Activated T-helper 17 cell treated with anti-CD3 and anti-CD28 coated beads, Interleukin-2, amount 50 U/mL, for 72 hours (primary cell): ENCODE measurements at regions not wholly inside any gene's neighbourhood (a gene's known extent, or its start where the extent isn't known, plus 50 kb on each side); places are given as distances from the start of the nearest gene placed in this dataset.
A peak's percentile ranks its signal among the peaks of the same experiment; 100 is the strongest.

Experiments
- ATAC-seq: fragments of 150-1000 bp; cut with Tn5 transposase; replicated peaks from 2 replicates; pipeline ENCODE4 v1.10.0; 2021; ENCODE audit warnings: mild to moderate bottlenecking, moderate library complexity
- H3K27ac Mint-ChIP-seq: one replicate; pipeline ENCODE4 v1.8.0; 2022; ENCODE audit warnings: mixed read lengths
- H3K27me3 Mint-ChIP-seq: one replicate; pipeline ENCODE4 v1.8.0; 2022; ENCODE audit warnings: mixed read lengths
- H3K36me3 Mint-ChIP-seq: one replicate; pipeline ENCODE4 v1.8.0; 2022; ENCODE audit warnings: low read depth, mild to moderate bottlenecking, mixed read lengths
- H3K4me1 Mint-ChIP-seq: one replicate; pipeline ENCODE4 v1.8.0; 2022; ENCODE audit warnings: mixed read lengths
- H3K4me3 Mint-ChIP-seq: one replicate; pipeline ENCODE4 v1.8.0; 2022; ENCODE audit warnings: mild to moderate bottlenecking, mixed read lengths
- H3K9me3 Mint-ChIP-seq: one replicate; pipeline ENCODE4 v1.8.0; 2022; ENCODE audit warnings: mixed read lengths

GRCh38 chr3:18649666-18650363 is 224.7 kb upstream of the SATB1 start:
- H3K4me3 Mint-ChIP-seq = peak overlapping the region; percentile 70
- peak; percentile 81 for ATAC-seq
- no peaks in the 10 kb centered on the region for H3K27me3 Mint-ChIP-seq
- H3K4me1 Mint-ChIP-seq = peaks cover 46% of the 10 kb centered on the region
- no peaks in the 10 kb centered on the region for H3K9me3 Mint-ChIP-seq
- no peaks in the 10 kb centered on the region for H3K36me3 Mint-ChIP-seq
- H3K27ac Mint-ChIP-seq = peak overlapping the region; percentile 92

- no peaks in the 10 kb centered on the region for H3K9me3 Mint-ChIP-seq
- H3K4me3 Mint-ChIP-seq = peak overlapping the region; percentile 70
- no peaks in the 10 kb centered on the region for H3K36me3 Mint-ChIP-seq
- H3K27ac Mint-ChIP-seq = peak overlapping the region; percentile 92
- ATAC-seq = peak; percentile 45
- H3K4me1 Mint-ChIP-seq = peaks cover 54% of the 10 kb centered on the region
- no peaks in the 10 kb centered on the region for H3K27me3 Mint-ChIP-seq
Measured at GRCh38 chr3:18648868-18649462, 223.8 kb upstream of the SATB1 start.

- H3K4me1 Mint-ChIP-seq = peaks cover 62% of the 10 kb centered on the region
- peak overlapping the region; percentile 92 for H3K27ac Mint-ChIP-seq
- H3K27me3 Mint-ChIP-seq = no peaks in the 10 kb centered on the region
- H3K4me3 Mint-ChIP-seq = peak overlapping the region; percentile 70
- no peaks in the 10 kb centered on the region for H3K36me3 Mint-ChIP-seq
- ATAC-seq = no peak
- H3K9me3 Mint-ChIP-seq = no peaks in the 10 kb centered on the region
Measured at GRCh38 chr3:18648159-18648558, 223.0 kb upstream of the SATB1 start.

GRCh38 chr3:18645619-18646018 is 220.5 kb upstream of the SATB1 start:
- Mint-ChIP-seq H3K4me3 (peak overlapping the region; percentile 71), H3K27ac (peak overlapping the region; percentile 73), H3K4me1 (peaks cover 66% of the 10 kb centered on the region), H3K36me3 (no peaks in the 10 kb centered on the region), H3K27me3 (no peaks in the 10 kb centered on the region), H3K9me3 (peaks cover 17% of the 10 kb centered on the region)
- peak; percentile 33 for ATAC-seq

GRCh38 chr3:18643281-18643680 is 218.1 kb upstream of the SATB1 start:
- Mint-ChIP-seq H3K9me3 (peaks cover 18% of the 10 kb centered on the region), H3K4me1 (peaks cover 56% of the 10 kb centered on the region), H3K27ac (peak overlapping the region; percentile 73), H3K4me3 (peak overlapping the region; percentile 71), H3K36me3 (no peaks in the 10 kb centered on the region), H3K27me3 (no peaks in the 10 kb centered on the region)
- peak; percentile 55 for ATAC-seq

GRCh38 chr3:18641916-18642315 is 216.8 kb upstream of the SATB1 start:
- Mint-ChIP-seq H3K9me3 (peaks cover 24% of the 10 kb centered on the region), H3K4me3 (no peak overlapping the region), H3K27ac (peak overlapping the region; percentile 42), H3K27me3 (no peaks in the 10 kb centered on the region), H3K36me3 (no peaks in the 10 kb centered on the region), H3K4me1 (peaks cover 51% of the 10 kb centered on the region)
- ATAC-seq = no peak

- no peak for ATAC-seq
- Mint-ChIP-seq H3K4me3 (no peak overlapping the region), H3K27ac (peak overlapping the region; percentile 63), H3K36me3 (no peaks in the 10 kb centered on the region), H3K27me3 (no peaks in the 10 kb centered on the region), H3K9me3 (peaks cover 6% of the 10 kb centered on the region), H3K4me1 (no peaks in the 10 kb centered on the region)
Measured at GRCh38 chr3:18635215-18635614, 210.1 kb upstream of the SATB1 start.

GRCh38 chr3:18634461-18634860 is 209.3 kb upstream of the SATB1 start:
- H3K4me1 Mint-ChIP-seq = no peaks in the 10 kb centered on the region
- no peak for ATAC-seq

GRCh38 chr3:18633002-18633401 is 207.9 kb upstream of the SATB1 start:
- Mint-ChIP-seq H3K9me3 (peaks cover 4% of the 10 kb centered on the region), H3K4me3 (no peak overlapping the region), H3K36me3 (no peaks in the 10 kb centered on the region), H3K27ac (no peak overlapping the region), H3K27me3 (no peaks in the 10 kb centered on the region), H3K4me1 (no peaks in the 10 kb centered on the region)
- ATAC-seq = no peak

More at GRCh38 chr3:18634461-18634860, 209.3 kb upstream of the SATB1 start:
- Mint-ChIP-seq H3K36me3 (no peaks in the 10 kb centered on the region), H3K9me3 (peaks cover 6% of the 10 kb centered on the region), H3K27me3 (no peaks in the 10 kb centered on the region), H3K27ac (no peak overlapping the region), H3K4me3 (no peak overlapping the region)

GRCh38 chr3:18630295-18630694 is 205.2 kb upstream of the SATB1 start:
- ATAC-seq = no peak
- H3K36me3 Mint-ChIP-seq = no peaks in the 10 kb centered on the region

GRCh38 chr3:18625085-18625484 is 199.9 kb upstream of the SATB1 start:
- H3K4me1 Mint-ChIP-seq = no peaks in the 10 kb centered on the region

More at GRCh38 chr3:18630295-18630694, 205.2 kb upstream of the SATB1 start:
- Mint-ChIP-seq H3K4me1 (no peaks in the 10 kb centered on the region), H3K27ac (no peak overlapping the region), H3K4me3 (no peak overlapping the region), H3K9me3 (no peaks in the 10 kb centered on the region), H3K27me3 (no peaks in the 10 kb centered on the region)

GRCh38 chr3:18623220-18623619 is 198.1 kb upstream of the SATB1 start:
- ATAC-seq = no peak
- no peaks in the 10 kb centered on the region for H3K27me3 Mint-ChIP-seq
- no peaks in the 10 kb centered on the region for H3K9me3 Mint-ChIP-seq
- H3K36me3 Mint-ChIP-seq = no peaks in the 10 kb centered on the region
- H3K4me3 Mint-ChIP-seq = no peak overlapping the region
- H3K27ac Mint-ChIP-seq = no peak overlapping the region
- no peaks in the 10 kb centered on the region for H3K4me1 Mint-ChIP-seq

More at GRCh38 chr3:18625085-18625484, 199.9 kb upstream of the SATB1 start:
- Mint-ChIP-seq H3K4me3 (no peak overlapping the region), H3K27ac (peak overlapping the region; percentile 12), H3K36me3 (no peaks in the 10 kb centered on the region), H3K27me3 (no peaks in the 10 kb centered on the region), H3K9me3 (no peaks in the 10 kb centered on the region)
- no peak for ATAC-seq

- Mint-ChIP-seq H3K27me3 (no peaks in the 10 kb centered on the region), H3K4me1 (peaks cover 4% of the 10 kb centered on the region), H3K27ac (no peak overlapping the region), H3K36me3 (no peaks in the 10 kb centered on the region), H3K4me3 (no peak overlapping the region), H3K9me3 (no peaks in the 10 kb centered on the region)
- no peak for ATAC-seq
Measured at GRCh38 chr3:18618723-18619122, 193.6 kb upstream of the SATB1 start.

GRCh38 chr3:18611991-18612390 is 186.9 kb upstream of the SATB1 start:
- ATAC-seq = peak; percentile 37
- Mint-ChIP-seq H3K4me1 (peaks cover 4% of the 10 kb centered on the region), H3K4me3 (no peak overlapping the region), H3K36me3 (no peaks in the 10 kb centered on the region), H3K27ac (no peak overlapping the region), H3K27me3 (no peaks in the 10 kb centered on the region), H3K9me3 (no peaks in the 10 kb centered on the region)

GRCh38 chr3:18609187-18609586 is 184.0 kb upstream of the SATB1 start:
- Mint-ChIP-seq H3K9me3 (no peaks in the 10 kb centered on the region), H3K4me1 (peaks cover 4% of the 10 kb centered on the region), H3K27me3 (no peaks in the 10 kb centered on the region), H3K36me3 (no peaks in the 10 kb centered on the region), H3K27ac (no peak overlapping the region), H3K4me3 (no peak overlapping the region)
- ATAC-seq = no peak
